ENCODE measurements at regions not wholly inside any gene's neighbourhood (a gene's known extent, or its start where the extent isn't known, plus 50 kb on each side); places are given as distances from the start of the nearest gene placed in this dataset.
"Not testable (repeated sequence)": the region's sequence is repeated elsewhere in the genome, so short reads cannot be mapped to it uniquely, and the experiment has no call there.

- TF ChIP-seq CTCF (IDR thresholded peaks at IDR 0.05; ENCODE audit: low read depth, low read length, missing input control); MAX (IDR thresholded peaks at IDR 0.05); REST (IDR thresholded peaks at IDR 0.05); FOXA1 (IDR thresholded peaks at IDR 0.05); RAD21 (IDR thresholded peaks at IDR 0.05); HNF4A (conservative IDR thresholded peaks at IDR 0.05); NR2F2 (IDR thresholded peaks at IDR 0.05); JUND (IDR thresholded peaks at IDR 0.05); YY1 (IDR thresholded peaks at IDR 0.05): not testable (repeated sequence)
- TF ChIP-seq, protein P1, sequence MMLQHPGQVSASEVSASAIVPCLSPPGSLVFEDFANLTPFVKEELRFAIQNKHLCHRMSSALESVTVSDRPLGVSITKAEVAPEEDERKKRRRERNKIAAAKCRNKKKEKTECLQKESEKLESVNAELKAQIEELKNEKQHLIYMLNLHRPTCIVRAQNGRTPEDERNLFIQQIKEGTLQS (IDR thresholded peaks at IDR 0.05), result not testable (repeated sequence)
These were observed 90.8 kb upstream of the NTF3 start for GRCh38 chr12:5341086-5341485.
